ENCODE measurements at regions not wholly inside any gene's neighbourhood (a gene's known extent, or its start where the extent isn't known, plus 50 kb on each side); places are given as distances from the start of the nearest gene placed in this dataset.

- Histone ChIP-seq H3K27me3 (ENCODE audit: control insufficient read depth, insufficient read depth, low read length) (no peaks in the 10 kb centered on the region), H3K36me3 (ENCODE audit: control insufficient read depth, insufficient read depth, low read length) (no peaks in the 10 kb centered on the region)
- no peak for TF ChIP-seq CTCF (IDR thresholded peaks at IDR 0.05; ENCODE audit: insufficient read depth, low read length, poor library complexity, severe bottlenecking)
Observed at GRCh38 chrX:13115146-13115855, 70.9 kb upstream of the FAM9C start.

GRCh38 chrX:13112499-13112898, 68.1 kb upstream of the FAM9C start:
- TF ChIP-seq CTCF (IDR thresholded peaks at IDR 0.05; ENCODE audit: insufficient read depth, low read length, poor library complexity, severe bottlenecking) = no peak
- no peak for DNase-seq (ENCODE audit: low read depth)
- H3K36me3 ChIP-seq (ENCODE audit: control insufficient read depth, insufficient read depth, low read length) = no peaks in the 10 kb centered on the region
- H3K27me3 ChIP-seq (ENCODE audit: control insufficient read depth, insufficient read depth, low read length) = no peaks in the 10 kb centered on the region
- H3K4me3 ChIP-seq (ENCODE audit: low read depth, low read length) = no peak overlapping the region

More at GRCh38 chrX:13115146-13115855, 70.9 kb upstream of the FAM9C start:
- H3K4me3 ChIP-seq (ENCODE audit: low read depth, low read length) = no peak overlapping the region
- no peak for DNase-seq (ENCODE audit: low read depth)

GRCh38 chrX:13110433-13111324, 66.3 kb upstream of the FAM9C start:
- Histone ChIP-seq H3K36me3 (ENCODE audit: control insufficient read depth, insufficient read depth, low read length) (no peaks in the 10 kb centered on the region), H3K27me3 (ENCODE audit: control insufficient read depth, insufficient read depth, low read length) (no peaks in the 10 kb centered on the region), H3K4me3 (ENCODE audit: low read depth, low read length) (no peak overlapping the region)
- no peak for DNase-seq (ENCODE audit: low read depth)
- TF ChIP-seq CTCF (IDR thresholded peaks at IDR 0.05; ENCODE audit: insufficient read depth, low read length, poor library complexity, severe bottlenecking) = no peak

- no peak overlapping the region for H3K4me3 ChIP-seq (ENCODE audit: low read depth, low read length)
- no peaks in the 10 kb centered on the region for H3K36me3 ChIP-seq (ENCODE audit: control insufficient read depth, insufficient read depth, low read length)
- H3K27me3 ChIP-seq (ENCODE audit: control insufficient read depth, insufficient read depth, low read length) = no peaks in the 10 kb centered on the region
- no peak for DNase-seq (ENCODE audit: low read depth)
- no peak for TF ChIP-seq CTCF (IDR thresholded peaks at IDR 0.05; ENCODE audit: insufficient read depth, low read length, poor library complexity, severe bottlenecking)
Observed at GRCh38 chrX:13109817-13110216, 65.4 kb upstream of the FAM9C start.

GRCh38 chrX:13103914-13104274, 59.5 kb upstream of the FAM9C start:
- no peak for DNase-seq (ENCODE audit: low read depth)
- H3K36me3 ChIP-seq (ENCODE audit: control insufficient read depth, insufficient read depth, low read length) = no peaks in the 10 kb centered on the region
- no peaks in the 10 kb centered on the region for H3K27me3 ChIP-seq (ENCODE audit: control insufficient read depth, insufficient read depth, low read length)
- H3K4me3 ChIP-seq (ENCODE audit: low read depth, low read length) = no peak overlapping the region
- TF ChIP-seq CTCF (IDR thresholded peaks at IDR 0.05; ENCODE audit: insufficient read depth, low read length, poor library complexity, severe bottlenecking) = no peak

All from kidney epithelial cell (primary cell).